Calu3 (cell line): ENCODE measurements at regions not wholly inside any gene's neighbourhood (a gene's known extent, or its start where the extent isn't known, plus 50 kb on each side); places are given as distances from the start of the nearest gene placed in this dataset.

Source experiments
- BruUV-seq: library from RNA; stranded (reverse); fragments of 400-500 nt; replicated peaks from 2 replicates; lab custom pipeline; 2021; lab: Mats Ljungman, UMichigan
- CTCF ChIA-PET: fragments of 300-600 bp; sonication (Branson Sonifier 250); formaldehyde crosslinking; loops from one replicate; lab custom pipeline; 2022; ENCODE audit warnings: antibody characterized with exemption; lab: Charles Lee
- DNase-seq: peaks from one replicate; pipeline ENCODE4 v3.0.0; 2022
- H3K27ac Mint-ChIP-seq: one replicate; pipeline ENCODE4 v1.8.0; 2022; ENCODE audit warnings: mixed read lengths; ENCODE audit not compliant: unreplicated experiment
- H3K27me3 Mint-ChIP-seq: one replicate; pipeline ENCODE4 v1.8.0; 2022; ENCODE audit warnings: mixed read lengths; ENCODE audit not compliant: unreplicated experiment
- H3K36me3 Mint-ChIP-seq: one replicate; pipeline ENCODE4 v1.8.0; 2022; ENCODE audit warnings: mild to moderate bottlenecking, moderate library complexity, mixed read lengths; ENCODE audit not compliant: insufficient read depth, unreplicated experiment
- H3K4me1 Mint-ChIP-seq: one replicate; pipeline ENCODE4 v1.8.0; 2022; ENCODE audit warnings: mild to moderate bottlenecking, low read depth, mixed read lengths; ENCODE audit not compliant: unreplicated experiment
- H3K4me3 Mint-ChIP-seq: one replicate; pipeline ENCODE4 v1.8.0; 2022; ENCODE audit warnings: mild to moderate bottlenecking, low read depth, moderate library complexity, mixed read lengths; ENCODE audit not compliant: unreplicated experiment
- H3K9me3 Mint-ChIP-seq: one replicate; pipeline ENCODE4 v1.8.0; 2022; ENCODE audit warnings: low read depth, mixed read lengths; ENCODE audit not compliant: unreplicated experiment
- intact Hi-C: fragments of 100-400 bp; cut with micrococcal nuclease; formaldehyde crosslinking; loops from one replicate; pipeline ENCODE4 v1.10.0; 2022; ENCODE audit not compliant: unreplicated experiment
- TF ChIP-seq, protein P1 (sequence below): fragments of 200-600 bp; IDR thresholded peaks from one replicate; pipeline ENCODE4 v1.8.0; 2022; ENCODE audit warnings: antibody characterized with exemption; ENCODE audit not compliant: unreplicated experiment

DNA sequence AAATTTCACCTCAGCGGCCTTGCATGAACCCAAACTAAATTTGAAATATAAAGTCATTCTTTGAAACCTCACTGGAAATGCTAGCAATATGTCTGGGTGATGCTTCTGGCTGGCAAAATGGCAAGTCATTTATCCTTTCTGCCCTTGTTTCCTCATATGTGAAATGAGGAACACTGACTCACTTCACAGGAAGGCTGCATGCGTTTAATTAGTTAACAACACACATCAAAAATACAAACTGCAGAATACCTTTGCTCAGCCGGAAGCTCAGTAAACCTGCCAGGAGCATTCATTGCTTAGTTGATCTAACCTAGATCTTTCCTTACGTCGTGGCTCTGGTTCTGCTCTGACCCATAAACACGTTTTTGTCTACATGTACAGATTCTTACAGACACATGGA is 214.2 kb upstream of the ACVR2A start:
- intact Hi-C loops: no loop called here
- Mint-ChIP-seq H3K27ac (no peak overlapping the region), H3K4me1 (no peaks in the 10 kb centered on the region), H3K4me3 (no peak overlapping the region), H3K27me3 (no peaks in the 10 kb centered on the region), H3K36me3 (no peaks in the 10 kb centered on the region), H3K9me3 (no peaks in the 10 kb centered on the region)
- CTCF ChIA-PET: no interaction called here
- TF ChIP-seq, protein P1, sequence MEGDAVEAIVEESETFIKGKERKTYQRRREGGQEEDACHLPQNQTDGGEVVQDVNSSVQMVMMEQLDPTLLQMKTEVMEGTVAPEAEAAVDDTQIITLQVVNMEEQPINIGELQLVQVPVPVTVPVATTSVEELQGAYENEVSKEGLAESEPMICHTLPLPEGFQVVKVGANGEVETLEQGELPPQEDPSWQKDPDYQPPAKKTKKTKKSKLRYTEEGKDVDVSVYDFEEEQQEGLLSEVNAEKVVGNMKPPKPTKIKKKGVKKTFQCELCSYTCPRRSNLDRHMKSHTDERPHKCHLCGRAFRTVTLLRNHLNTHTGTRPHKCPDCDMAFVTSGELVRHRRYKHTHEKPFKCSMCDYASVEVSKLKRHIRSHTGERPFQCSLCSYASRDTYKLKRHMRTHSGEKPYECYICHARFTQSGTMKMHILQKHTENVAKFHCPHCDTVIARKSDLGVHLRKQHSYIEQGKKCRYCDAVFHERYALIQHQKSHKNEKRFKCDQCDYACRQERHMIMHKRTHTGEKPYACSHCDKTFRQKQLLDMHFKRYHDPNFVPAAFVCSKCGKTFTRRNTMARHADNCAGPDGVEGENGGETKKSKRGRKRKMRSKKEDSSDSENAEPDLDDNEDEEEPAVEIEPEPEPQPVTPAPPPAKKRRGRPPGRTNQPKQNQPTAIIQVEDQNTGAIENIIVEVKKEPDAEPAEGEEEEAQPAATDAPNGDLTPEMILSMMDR: no peak
- DNase-seq: no peak
- no TSS peak for BruUV-seq

DNA sequence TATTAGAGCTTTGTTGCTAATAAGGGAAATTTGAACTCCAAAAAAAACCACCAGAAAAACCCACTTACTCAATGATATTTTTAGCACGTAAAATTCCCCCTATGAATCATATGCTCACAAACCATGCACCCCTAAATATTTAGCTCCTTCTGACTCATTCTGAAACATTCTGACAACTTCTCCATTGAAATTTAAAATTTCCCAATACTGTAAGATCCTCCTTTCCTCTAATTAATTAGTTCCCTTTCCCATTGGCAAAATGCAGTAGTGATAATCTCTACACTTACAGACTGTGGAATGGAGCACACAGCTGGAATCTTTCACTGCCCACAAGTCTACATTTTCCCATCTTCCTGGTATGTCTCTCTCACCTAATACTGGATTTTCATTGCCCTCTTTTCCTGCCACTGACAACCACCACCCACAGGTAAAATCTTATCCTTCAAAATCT is 215.8 kb upstream of the ACVR2A start:
- no peaks in the 10 kb centered on the region for H3K9me3 Mint-ChIP-seq
- CTCF ChIA-PET: no interaction called here
- intact Hi-C loops: no loop called here
- H3K27ac Mint-ChIP-seq: no peak overlapping the region
- no peaks in the 10 kb centered on the region for H3K36me3 Mint-ChIP-seq
- no peak for DNase-seq
- TF ChIP-seq, protein P1: no peak
- no peaks in the 10 kb centered on the region for H3K27me3 Mint-ChIP-seq
- H3K4me3 Mint-ChIP-seq: no peak overlapping the region
- no TSS peak for BruUV-seq
- no peaks in the 10 kb centered on the region for H3K4me1 Mint-ChIP-seq

DNA sequence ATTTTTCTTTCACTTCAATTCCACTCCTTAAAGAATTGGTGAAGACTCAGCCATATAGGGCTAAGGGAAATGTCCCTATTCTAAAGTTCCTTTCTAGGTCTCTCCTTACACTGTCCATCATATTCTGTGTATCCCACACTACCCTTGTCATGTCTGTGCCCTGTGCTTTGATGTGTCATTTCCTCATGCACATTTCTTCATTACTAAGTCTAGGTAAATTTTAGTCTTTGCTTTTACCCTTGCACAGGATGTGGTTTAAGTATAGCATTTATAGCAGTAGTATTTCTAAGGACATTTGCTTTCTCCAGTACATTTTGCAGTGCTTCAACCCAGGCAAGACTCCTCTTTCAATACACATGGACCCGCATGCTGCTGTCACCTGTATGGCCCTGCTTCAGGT is 221.5 kb upstream of the ACVR2A start:
- CTCF ChIA-PET: no interaction called here
- H3K4me1 Mint-ChIP-seq: no peaks in the 10 kb centered on the region
- no peak for DNase-seq

DNA sequence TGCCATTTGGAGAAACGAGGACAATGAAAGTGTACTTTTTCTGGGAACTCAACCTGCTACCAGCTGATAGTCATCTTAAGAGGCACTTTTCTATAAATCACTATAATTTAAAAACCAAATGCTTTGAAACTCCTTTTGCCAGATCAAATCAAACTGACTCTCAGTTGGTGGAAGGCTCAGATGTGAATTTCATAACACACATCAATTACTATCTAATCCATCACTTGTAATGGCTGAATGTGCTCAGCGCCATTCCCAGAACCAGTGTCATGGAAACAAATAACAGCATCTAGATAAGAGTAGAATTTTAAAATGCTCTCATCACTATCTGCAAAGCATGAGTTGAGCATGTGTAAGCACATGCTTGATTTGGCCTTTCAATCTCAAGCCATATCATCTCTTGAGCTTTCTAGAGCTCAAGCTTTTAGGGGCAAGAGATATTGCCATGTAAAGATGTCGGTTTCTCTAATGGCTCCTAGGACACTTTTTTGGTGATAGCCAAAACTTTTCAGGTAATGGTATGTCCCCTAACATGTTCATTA is 223.1 kb upstream of the ACVR2A start:
- Mint-ChIP-seq H3K4me1 (no peaks in the 10 kb centered on the region), H3K4me3 (no peak overlapping the region), H3K9me3 (no peaks in the 10 kb centered on the region), H3K27me3 (no peaks in the 10 kb centered on the region), H3K27ac (no peak overlapping the region), H3K36me3 (no peaks in the 10 kb centered on the region)
- BruUV-seq: no TSS peak
- intact Hi-C loops: no loop called here
- CTCF ChIA-PET: no interaction called here
- TF ChIP-seq, protein P1: no peak
- DNase-seq: no peak

More for the DNA sequence above, 221.5 kb upstream of the ACVR2A start:
- H3K4me3 Mint-ChIP-seq: no peak overlapping the region
- H3K27me3 Mint-ChIP-seq: no peaks in the 10 kb centered on the region
- H3K27ac Mint-ChIP-seq: no peak overlapping the region
- H3K36me3 Mint-ChIP-seq: no peaks in the 10 kb centered on the region
- TF ChIP-seq, protein P1: no peak
- H3K9me3 Mint-ChIP-seq: no peaks in the 10 kb centered on the region
- no TSS peak for BruUV-seq
- intact Hi-C loops: no loop called here
